NB4 (cell line): ENCODE measurements at regions not wholly inside any gene's neighbourhood (a gene's known extent, or its start where the extent isn't known, plus 50 kb on each side); places are given as distances from the start of the nearest gene placed in this dataset.

ENCODE experiments used
- CTCF ChIP-seq: IDR thresholded peaks from one replicate; pipeline ENCODE4 v1.5.1; 2012; ENCODE audit warnings: low read depth, low read length
- MAX ChIP-seq: IDR thresholded peaks from 2 replicates; pipeline ENCODE4 v1.6.1; 2011; ENCODE audit warnings: low read depth, low read length
- POLR2A ChIP-seq: IDR thresholded peaks from 2 replicates; pipeline ENCODE4 v1.6.1; 2011; ENCODE audit warnings: mild to moderate bottlenecking; ENCODE audit not compliant: insufficient read length; ENCODE audit errors: extremely low read depth

- peak; percentile 26 for TF ChIP-seq CTCF
- no peak for TF ChIP-seq POLR2A
- no peak for TF ChIP-seq MAX
Observed at GRCh38 chr3:15953841-15954240, 156.1 kb upstream of the ANKRD28 start.
